Thoracic aorta (tissue), 2 donors: ENCODE measurements at regions not wholly inside any gene's neighbourhood (a gene's known extent, or its start where the extent isn't known, plus 50 kb on each side); places are given as distances from the start of the nearest gene placed in this dataset.

Experiments used
- ATAC-seq: fragments of 150-250 bp; one replicate; pipeline ENCODE4 v1.8.0; 2017; ENCODE audit warnings: low read depth; ENCODE audit not compliant: insufficient number of reproducible peaks, low FRiP score
- DNase-seq: peaks from one replicate; pipeline ENCODE4 v3.0.0-alpha.2; 2020; ENCODE audit warnings: low spot score
- H3K27ac ChIP-seq, 2 donors: fragments of 200-600 bp; sonication (generic); 1 replicate in 1 of 2; 2 replicates in 1 of 2; pipeline ENCODE4 v1.5.1; 2016; ENCODE audit warnings: mild to moderate bottlenecking in 2 of 2, moderate library complexity in 2 of 2
- H3K27me3 ChIP-seq: fragments of 200-600 bp; sonication (generic); replicated peaks from 2 replicates; pipeline ENCODE4 v1.6.0; 2016; ENCODE audit warnings: mild to moderate bottlenecking; ENCODE audit not compliant: insufficient read depth
- H3K36me3 ChIP-seq: fragments of 200-600 bp; sonication (generic); one replicate; pipeline ENCODE4 v1.5.1; 2016
- H3K4me1 ChIP-seq, 2 donors: fragments of 200-600 bp; sonication (generic); 1 replicate in 1 of 2; 2 replicates in 1 of 2; pipeline versions ENCODE4 v1.5.1 to v1.6.0; 2016; ENCODE audit warnings: low read depth in 2 of 2, mild to moderate bottlenecking in 1 of 2; ENCODE audit not compliant: control insufficient read depth in 1 of 2
- H3K4me3 ChIP-seq: fragments of 200-600 bp; sonication (generic); 2 replicates; pipeline ENCODE4 v1.5.1; 2016; ENCODE audit warnings: mild to moderate bottlenecking
- H3K9me3 ChIP-seq: fragments of 200-600 bp; sonication (generic); 2 replicates; pipeline ENCODE4 v1.5.1; 2016
- CTCF ChIP-seq: fragments of 200-600 bp; sonication (generic); IDR thresholded peaks from one replicate; pipeline ENCODE4 v1.5.1; 2019; ENCODE audit warnings: antibody characterized with exemption

DNA sequence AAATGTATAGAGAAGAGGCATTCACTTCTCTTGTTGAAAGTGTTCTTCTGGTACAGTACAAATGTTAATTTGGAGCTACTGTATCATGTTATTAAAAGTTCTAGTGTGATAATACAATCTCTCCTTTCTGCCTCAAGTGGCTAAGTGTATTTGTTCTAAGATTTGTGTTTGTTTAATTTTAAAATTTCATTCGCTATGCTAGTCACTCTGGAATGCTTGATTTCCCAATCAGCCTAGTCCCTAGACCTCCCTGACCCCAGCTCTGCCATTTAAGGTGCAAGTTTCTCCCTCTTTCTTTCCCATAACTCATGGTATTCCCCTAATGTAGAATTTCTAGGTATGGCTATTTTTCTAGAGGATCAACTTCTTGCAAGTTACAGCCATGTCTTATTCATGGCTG is 817.4 kb downstream of the STIM2 start:
- no peaks in the 10 kb centered on the region for H3K36me3 ChIP-seq
- DNase-seq (no peak), ATAC-seq (no peak)
- no peak for TF ChIP-seq CTCF
- no peak overlapping the region for H3K4me3 ChIP-seq
- H3K27me3 ChIP-seq, result no peaks in the 10 kb centered on the region
- no peaks in the 10 kb centered on the region for H3K4me1 ChIP-seq
- H3K27ac ChIP-seq, result no peak overlapping the region
- no peaks in the 10 kb centered on the region for H3K9me3 ChIP-seq

DNA sequence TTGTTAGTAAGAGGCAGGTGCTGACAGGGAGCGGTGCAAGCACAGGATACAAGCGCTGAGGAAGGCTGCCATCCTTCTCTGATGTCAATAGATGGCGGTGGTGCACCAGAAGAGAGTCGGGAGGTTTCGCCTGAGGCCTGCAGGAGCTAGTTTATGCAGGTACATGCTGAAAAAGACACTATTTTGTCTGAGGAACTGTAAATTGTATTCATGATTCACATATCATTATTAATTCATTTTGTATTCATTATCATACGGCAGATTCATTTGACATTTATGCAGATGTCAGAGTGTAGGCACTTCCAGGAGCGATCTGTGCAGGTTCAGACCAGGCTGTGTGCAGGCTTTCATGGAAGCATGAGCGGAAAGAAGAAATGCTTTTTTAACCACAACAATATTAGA is 824.0 kb downstream of the STIM2 start:
- no peak overlapping the region for H3K27ac ChIP-seq
- no peaks in the 10 kb centered on the region for H3K4me1 ChIP-seq
- TF ChIP-seq CTCF, result peak; percentile 10
- no peak for DNase-seq
- H3K36me3 ChIP-seq, result no peaks in the 10 kb centered on the region
- H3K27me3 ChIP-seq, result no peaks in the 10 kb centered on the region
- no peaks in the 10 kb centered on the region for H3K9me3 ChIP-seq
- H3K4me3 ChIP-seq, result no peak overlapping the region
- no peak for ATAC-seq

DNA sequence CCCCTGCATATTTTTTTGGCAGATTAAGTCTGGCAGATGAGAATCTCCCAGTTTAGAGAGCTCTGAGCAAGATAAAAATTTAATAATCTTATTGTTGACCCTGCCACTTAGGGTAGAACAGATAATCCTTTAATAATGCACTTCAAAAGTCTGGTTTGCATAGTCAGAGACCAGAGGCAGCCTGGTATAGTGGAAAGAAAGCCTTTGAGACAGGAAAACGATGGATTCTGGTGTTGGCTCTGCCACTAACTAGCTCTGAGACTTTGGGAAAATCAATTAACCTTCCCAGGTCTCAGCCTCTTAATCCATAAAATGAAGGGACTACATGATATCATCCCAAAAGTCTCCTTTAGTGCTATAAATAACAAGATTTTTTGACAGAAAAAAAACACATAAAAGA is 824.5 kb downstream of the STIM2 start:
- H3K4me3 ChIP-seq, result no peak overlapping the region
- ATAC-seq (no peak), DNase-seq (no peak)
- H3K27ac ChIP-seq, result no peak overlapping the region
- no peaks in the 10 kb centered on the region for H3K9me3 ChIP-seq
- no peak for TF ChIP-seq CTCF
- no peaks in the 10 kb centered on the region for H3K36me3 ChIP-seq
- H3K27me3 ChIP-seq, result no peaks in the 10 kb centered on the region
- no peaks in the 10 kb centered on the region for H3K4me1 ChIP-seq

- no peak overlapping the region for H3K4me3 ChIP-seq
- H3K36me3 ChIP-seq, result no peaks in the 10 kb centered on the region
- DNase-seq (no peak), ATAC-seq (no peak)
- H3K27me3 ChIP-seq, result no peaks in the 10 kb centered on the region
- H3K27ac ChIP-seq, result no peak overlapping the region
- no peaks in the 10 kb centered on the region for H3K9me3 ChIP-seq
- no peak for TF ChIP-seq CTCF
- H3K4me1 ChIP-seq, result no peaks in the 10 kb centered on the region
Measured at GRCh38 chr4:27685947-27686346, 825.3 kb downstream of the STIM2 start.

DNA sequence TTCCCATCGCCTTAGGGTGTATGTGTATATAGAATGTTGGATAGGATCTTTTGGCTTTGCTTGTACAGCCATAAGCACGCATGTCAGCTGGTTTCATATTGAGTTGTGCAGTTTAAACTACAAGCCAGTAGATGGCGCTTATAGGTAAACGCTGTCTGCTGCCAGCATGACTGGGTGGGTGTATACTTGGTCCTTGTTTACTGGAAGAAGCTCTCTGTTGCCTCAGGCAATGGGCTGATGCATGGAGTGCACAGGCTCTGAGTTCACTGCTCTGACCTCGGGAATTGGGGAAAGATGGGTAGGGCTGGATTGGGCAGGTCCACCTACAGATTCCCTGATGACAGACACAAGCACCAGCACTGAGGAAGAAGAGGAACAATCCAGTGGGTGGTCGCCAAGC is 831.5 kb downstream of the STIM2 start:
- Histone ChIP-seq H3K27me3 (no peaks in the 10 kb centered on the region), H3K27ac (no peak overlapping the region), H3K36me3 (no peaks in the 10 kb centered on the region), H3K4me3 (no peak overlapping the region), H3K4me1 (no peaks in the 10 kb centered on the region), H3K9me3 (no peaks in the 10 kb centered on the region)
- DNase-seq, result no peak
- no peak for TF ChIP-seq CTCF
- no peak for ATAC-seq
